CD4-positive, alpha-beta T cell treated with Interferon alpha-2 for 1 hour (primary cell): ENCODE measurements at regions not wholly inside any gene's neighbourhood (a gene's known extent, or its start where the extent isn't known, plus 50 kb on each side); places are given as distances from the start of the nearest gene placed in this dataset.
"Not testable (repeated sequence)": the region's sequence is repeated elsewhere in the genome, so short reads cannot be mapped to it uniquely, and the experiment has no call there.

Experiments used
- DNase-seq, 2 donors: peaks; one replicate each; pipeline ENCODE4 v3.0.0-alpha.2; 2020 to 2022

DNA sequence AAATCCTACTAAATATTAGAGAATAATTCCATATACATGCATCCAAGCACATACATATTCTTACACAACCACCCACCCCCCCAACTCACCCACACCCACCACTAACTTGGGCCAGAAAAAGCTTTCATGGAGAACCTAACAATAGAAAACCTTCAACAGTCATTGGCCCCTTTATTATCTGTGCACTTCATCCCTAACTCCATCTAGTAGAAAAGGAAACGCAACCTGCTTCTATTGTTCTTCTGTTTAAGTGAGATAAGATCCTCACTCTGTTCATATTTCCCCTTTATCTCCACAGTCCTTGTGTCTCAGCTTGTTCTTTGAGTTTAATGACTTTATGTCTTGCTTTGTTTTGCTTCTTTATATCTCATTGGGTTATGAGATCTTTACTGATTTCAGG, 1740.2 kb upstream of the CELF4 start:
- DNase-seq = no peak

DNA sequence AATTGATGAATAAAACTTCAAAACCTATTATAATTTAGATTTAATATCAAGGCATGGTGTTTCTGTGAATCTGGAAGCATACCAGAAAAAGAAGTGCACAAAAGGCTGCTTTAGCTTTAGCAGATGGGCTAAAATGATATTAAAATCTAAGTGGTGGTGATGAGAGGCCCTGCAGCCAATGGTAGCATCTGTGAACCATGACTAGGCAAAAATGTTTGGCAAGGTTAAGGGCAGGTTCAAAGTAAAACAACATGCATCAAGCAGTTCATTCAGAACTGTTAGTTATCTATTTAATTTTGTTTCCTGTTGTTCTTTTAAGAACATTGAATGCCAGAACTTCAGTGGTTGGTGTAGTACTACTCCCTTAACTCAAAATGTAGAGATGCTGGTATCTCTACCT, 1736.9 kb upstream of the CELF4 start:
- no peak for DNase-seq

DNA sequence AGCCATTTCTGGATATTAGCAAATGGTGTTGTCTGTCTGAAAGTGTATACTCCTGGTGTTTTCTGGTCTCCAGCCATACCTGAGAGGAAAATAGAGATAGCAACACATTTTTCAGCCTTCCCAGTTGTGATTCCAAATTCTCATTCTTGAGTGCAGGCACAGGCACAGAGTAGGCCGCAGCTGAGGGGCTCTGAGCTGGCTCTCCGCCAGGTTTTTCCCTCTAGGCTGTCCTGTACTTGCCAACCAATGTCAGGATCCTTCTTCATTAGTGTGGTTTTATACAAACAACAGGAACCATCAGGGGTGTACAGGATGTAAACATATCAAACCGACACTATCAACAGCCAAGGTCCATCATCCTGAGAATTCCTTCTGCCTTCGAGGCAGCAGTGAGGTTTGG, 1733.6 kb upstream of the CELF4 start:
- no peak for DNase-seq

DNA sequence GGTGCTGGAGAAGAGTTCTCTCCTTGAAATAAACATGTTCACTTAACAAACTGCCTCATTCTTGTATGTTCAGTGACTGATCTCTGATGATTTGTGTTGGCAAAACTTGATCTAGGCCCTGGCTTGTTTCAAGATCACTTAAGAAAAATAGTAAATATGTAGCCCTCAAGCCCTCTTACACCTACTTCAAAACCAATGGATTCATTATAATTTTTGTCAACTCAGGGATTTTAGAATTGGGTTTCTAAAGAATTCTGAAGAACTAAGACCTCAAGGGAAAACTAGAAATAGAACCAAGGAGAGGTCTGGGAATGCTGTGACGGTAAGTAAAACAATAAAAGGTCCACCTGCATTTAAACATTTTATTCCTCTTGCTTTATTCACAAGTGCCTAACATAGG, 1731.6 kb upstream of the CELF4 start:
- no peak for DNase-seq

DNA sequence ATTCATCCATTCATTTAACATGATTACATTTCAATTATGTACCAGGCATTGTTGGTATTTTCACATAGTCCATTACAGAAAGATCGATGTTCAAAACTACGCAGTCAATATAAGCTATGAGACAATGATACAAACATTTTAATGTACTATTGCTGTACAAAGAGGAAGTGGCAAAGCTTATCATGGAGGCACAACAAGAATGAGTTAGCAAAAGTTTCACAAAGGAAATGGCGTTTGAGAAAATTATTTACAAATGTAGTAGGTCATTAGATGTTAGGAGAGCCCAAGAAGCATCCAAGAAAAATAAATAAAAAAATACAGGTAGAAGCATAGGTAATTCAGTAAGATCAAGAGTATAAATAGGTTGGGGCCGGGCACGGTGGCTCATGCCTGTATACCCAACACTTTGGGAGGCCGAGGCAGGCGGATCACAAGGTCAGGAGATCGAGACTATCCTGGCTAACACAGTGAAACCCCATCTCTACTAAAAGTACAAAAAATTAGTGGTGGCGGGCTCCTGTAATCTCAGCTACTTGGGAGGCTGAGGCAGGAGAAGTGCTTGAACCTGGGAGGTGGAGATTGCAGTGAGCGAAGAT, 1730.8 kb upstream of the CELF4 start:
- no peak for DNase-seq

DNA sequence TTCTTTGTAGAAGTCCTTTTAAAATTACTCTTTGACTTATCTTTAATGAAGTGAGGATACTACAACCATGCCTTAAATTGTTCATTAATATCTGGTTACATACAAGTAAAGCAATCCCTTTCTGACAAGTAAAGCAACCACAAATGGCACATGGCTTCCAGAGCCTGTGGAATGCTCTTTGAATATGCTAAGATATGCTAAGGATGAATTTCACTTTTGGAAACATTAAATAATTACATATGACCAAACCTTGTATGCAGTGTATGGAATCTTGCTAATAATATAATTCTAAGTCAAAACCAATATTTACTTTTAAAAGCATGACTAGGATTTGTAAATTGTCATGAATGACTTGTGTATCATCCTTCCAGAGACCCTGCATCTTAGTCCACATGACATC, 1711.2 kb upstream of the CELF4 start:
- DNase-seq = no peak

DNA sequence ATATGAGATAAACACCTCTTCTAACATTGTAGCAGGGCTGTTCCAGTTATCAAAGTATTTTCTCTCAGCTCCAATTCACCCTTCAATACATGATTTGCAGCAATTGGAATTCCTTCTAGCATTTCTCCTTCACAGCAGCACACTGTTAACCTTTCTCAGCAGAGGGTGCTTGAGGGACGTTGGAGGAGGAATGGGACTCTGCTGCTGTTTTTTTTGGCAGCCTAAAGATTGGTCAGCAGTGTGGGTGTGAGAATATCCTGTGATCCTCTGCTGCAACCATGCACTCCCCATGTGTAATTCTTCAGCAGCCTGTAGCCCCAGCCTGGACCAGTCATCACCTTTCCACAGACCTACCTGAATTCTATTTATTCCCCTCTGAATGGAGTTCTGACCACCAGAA, 1708.9 kb upstream of the CELF4 start:
- DNase-seq = no peak

DNA sequence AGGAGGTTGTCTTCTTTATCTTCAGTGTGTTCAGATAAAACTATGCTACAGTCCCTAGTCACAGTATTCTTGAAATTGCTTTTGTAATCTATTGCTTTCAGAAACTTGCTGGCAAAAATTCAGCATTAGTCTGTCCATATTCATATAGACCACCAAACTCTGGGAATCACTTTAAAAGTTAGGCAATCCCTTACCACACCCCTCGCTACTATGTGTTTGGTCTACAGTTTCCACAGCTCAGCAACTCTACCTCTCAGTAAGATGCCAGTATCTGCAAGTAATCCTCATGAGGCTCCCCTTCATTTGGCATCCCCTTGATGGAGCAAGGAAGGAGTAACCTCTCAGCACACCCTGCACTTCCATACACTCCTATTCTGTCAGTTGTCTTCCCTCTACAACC, 1706.6 kb upstream of the CELF4 start:
- no peak for DNase-seq

DNA sequence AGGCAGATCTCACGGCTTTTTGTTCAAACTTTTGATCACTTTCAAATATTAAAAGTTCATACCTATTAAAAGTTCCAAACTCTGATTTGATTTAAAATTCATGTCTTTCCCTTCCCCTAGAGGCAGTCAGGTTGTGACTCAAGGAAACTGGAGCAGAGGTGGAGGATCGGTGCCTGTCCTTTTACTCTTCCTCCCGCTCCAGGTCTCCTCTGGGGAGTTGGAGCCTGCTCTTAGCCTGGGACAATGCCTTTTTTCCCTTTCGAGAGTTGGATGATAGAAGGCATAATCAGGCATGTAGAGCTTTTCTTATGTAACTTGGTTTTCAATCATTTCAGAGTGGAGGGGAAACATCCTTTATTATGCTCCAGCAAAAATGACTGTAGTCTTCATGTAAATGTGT, 1706.1 kb upstream of the CELF4 start:
- no peak for DNase-seq

DNA sequence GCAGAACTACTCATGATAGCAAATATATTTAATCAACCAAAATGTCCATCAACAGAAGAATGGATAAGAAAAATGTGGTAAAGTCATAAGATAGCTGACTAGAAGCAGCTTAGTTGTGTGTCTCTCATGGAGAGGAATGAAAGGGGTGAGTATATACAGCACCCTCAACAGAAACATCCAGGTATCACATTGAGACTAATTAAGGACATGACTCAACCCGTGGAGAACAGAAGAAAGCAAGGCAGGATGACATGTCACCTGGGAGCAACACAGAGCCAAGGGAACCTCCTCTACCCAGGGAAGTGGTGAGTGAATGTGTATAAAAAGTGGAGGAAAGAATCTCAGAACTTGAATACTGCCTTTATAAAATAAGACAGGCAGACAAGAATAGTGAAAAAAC, 1695.0 kb upstream of the CELF4 start:
- DNase-seq = no peak

DNA sequence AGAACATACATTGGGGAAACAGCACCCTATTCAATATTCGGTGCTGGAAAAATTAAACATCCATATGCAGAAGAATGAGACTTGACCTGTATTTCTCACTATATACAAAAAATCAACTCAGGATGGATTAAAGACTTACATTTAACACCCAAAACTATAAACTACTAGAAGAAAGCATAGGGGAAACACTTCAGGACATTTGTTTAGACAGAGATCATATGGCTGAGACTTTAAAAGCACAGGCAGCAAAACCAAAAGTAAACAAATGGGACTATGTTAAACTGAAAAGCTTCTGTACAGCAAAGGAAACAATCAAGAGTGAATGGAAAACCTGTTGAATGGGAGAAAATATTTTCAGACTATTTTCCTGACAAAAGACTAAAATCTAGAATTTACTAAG, 1694.1 kb upstream of the CELF4 start:
- DNase-seq = no peak

DNA sequence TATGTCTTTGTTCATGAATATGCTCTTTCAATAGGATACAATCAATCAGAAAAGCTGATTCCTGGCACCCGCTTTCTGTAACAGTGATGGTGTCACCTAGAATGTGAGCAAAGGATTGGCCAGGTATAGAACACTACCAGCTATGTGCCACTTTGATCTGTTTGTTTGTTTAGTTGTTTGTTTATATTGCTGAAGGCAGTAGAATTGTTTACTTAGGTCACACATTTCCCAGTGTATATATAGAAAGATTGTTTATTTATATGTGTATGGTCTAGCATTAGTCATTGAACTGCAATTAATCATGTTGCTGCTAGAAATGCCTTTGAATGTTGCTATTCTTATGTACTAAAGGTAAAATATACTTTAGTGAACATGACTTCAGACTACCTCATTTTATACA, 1678.6 kb upstream of the CELF4 start:
- no peak for DNase-seq

DNA sequence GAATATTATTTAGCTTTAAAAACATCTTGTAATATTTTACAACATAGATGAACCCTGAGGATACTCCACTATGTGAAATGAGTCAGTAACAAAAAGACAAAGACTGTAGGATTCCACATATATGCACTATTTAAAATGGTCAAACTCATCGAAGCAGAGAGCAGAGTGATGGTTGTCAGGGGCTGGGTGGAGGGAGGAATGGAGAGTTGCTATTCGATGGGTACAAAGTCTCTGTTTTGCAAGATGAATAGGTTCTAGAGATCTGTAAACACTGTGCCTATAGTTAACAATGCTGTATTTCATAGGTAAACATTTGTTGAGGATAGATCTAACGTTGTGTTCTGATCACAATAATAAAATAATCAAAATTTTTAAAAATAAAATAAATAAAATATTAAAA, 1675.9 kb upstream of the CELF4 start:
- no peak for DNase-seq

DNA sequence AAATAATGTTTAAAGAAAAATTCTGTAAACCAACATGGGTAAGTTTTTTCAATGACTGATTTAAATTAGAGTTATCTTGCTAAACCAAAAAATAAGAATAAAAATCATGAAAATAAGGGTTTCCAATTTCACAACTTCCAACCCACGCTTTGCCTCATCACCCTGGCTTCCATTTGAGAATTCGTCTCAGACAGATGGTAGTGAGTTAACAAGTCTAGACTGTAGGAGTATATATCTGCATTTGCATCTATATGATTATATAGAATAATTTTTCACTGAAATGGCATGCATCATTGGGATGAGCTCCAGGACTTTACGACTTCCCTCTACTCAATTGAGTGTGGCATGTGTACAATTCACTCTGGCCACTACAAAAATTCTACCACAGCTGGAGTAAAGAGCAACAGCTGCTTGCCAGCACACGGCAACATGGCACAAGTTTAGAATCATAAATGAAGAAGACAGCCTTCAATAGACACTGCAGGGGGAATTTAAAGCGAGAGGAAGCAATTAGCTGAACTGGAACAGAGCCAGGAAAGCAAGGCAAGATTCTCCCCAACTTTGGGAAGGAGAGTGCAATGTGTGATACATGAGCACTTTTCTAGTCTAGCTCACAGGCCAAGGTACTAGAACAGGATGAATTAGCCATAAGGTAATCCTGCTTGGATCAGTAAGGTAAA, 1673.5 kb upstream of the CELF4 start:
- DNase-seq = no peak

DNA sequence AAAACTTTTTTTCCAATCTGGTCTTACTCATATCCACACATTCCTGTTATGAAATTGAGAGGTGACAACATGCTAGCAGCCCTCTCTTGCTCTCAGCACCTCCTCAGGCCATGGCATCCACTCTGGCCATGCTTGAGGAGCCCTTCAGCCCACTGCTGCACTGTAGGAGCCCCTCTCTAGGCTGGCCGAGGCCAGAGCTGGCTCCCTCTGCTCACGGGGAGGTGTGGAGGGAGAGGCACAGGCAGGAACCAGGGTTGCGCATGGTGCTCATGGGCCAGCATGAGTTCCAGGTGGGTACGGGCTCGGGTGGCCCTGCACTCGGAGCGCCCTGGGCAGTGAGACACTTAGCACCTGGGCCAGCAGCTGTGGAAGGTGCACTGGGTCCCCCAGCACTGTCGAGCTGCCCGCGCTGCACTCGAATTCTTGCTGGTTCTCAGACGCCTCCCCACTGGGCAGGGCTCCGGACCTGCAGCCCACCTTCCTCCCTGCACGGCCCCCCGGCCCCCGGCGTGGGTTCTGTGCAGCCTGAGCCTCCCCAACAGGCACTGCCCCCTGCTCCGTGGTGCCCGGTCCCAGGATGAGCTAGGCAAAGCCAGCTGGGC, 1669.6 kb upstream of the CELF4 start:
- DNase-seq = no peak

DNA sequence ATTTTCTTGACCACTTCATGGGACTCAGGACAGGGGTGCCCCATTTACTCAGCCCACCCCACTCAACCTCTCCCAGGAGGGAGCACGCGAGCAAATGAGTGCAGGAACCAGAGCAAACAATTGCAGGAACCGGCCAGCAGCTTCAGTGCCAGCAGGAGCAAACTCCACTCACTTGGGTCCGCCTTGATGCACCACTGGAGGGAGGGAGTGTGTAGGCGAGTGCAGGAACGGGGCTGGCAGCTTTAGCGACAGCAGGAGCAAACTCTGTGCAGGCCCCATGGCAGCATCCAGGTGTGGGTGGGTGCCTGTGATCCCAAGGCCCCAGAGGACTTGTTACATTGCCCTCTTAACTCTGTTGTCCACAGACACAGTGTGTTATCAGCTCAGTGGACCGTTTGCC, 1667.3 kb upstream of the CELF4 start:
- no peak for DNase-seq

DNA sequence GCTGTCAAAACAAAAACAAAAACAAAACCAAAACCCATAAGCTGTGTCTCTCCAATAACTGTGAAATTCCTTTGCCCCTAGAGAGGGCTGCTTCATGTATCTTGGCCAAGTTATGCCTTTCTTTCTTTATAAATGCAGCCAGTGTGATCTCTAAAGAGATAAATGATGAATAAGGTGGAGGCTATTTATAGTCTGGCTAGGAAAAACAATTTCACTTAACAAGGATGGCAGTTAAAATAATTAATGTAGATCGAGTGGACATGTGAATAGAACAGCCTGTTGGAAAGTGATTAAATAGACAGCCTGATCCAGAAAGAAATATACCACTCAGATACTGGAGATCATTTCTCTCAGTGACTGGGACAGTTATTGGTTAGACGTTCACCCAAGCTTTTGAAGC, 1666.9 kb upstream of the CELF4 start:
- no peak for DNase-seq

DNA sequence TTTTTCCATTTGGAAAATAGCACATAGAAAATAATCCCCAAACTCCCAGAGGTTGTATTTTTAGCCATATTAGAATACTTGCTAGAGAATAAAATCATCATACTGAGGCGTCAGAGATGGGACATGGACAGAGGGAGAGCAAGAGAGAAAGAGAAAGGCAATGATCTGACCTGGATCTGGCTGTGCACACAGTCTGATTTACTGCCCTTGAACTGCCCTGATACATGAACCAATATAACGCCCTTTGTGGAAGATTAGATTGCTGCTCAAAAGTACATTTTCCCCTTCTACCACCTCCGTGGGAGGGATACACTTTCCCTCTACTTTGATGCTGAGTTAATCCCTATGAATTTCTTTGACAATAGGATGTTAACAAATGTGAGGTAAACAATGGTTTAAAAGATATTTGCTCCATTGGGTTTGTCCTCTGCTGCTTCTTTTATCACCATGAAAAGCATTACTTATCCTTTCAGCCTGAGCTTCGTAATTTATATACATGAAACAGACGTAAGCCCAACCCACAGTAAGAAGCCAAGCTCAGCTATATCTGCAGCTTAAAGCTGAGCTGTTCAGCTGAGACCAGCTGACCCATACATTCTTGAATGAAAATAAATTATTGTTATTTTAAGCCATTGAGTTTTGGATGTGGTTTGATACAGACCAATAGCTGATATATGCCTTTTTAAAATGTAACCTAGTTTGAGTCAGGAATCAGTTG, 1664.6 kb upstream of the CELF4 start:
- no peak for DNase-seq

DNA sequence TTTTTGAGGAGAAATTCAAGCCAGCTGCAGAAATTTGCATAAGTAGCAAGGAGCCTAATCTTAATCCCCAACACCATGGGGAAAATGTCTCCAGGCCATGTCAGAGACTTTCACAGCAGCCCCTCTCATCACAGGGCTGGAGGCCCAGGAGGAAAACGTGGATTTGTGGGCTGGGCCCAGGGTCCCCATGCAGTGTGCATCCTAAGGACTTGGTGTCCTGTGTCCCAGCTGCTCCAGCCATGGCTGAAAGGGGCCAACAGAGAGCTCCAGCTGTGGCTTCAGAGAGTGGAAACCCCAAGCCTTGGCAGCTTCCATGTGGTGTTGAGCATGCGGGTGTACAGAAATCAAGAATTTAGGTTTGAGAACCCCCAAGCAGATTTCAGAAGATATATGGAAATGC, 1662.2 kb upstream of the CELF4 start:
- DNase-seq = not testable (repeated sequence)

DNA sequence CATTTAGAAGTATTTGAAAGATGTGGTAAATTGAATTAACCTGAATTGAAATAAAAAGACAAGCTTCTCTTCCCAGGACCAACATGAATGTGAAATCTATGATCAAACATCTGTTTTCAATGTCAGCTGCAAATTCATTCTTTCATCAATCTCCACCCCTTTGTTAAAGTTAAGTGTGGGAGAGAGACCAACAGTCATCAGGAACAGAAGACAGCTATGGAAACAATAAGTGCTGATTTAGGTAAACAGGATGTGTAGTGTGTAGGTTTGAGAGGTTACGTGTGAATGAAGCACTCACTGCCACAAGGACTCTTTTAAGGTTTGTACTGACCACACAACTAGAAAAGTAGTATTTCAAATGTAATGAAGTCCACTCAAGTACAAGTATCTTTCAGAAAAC, 1659.8 kb upstream of the CELF4 start:
- no peak for DNase-seq

DNA sequence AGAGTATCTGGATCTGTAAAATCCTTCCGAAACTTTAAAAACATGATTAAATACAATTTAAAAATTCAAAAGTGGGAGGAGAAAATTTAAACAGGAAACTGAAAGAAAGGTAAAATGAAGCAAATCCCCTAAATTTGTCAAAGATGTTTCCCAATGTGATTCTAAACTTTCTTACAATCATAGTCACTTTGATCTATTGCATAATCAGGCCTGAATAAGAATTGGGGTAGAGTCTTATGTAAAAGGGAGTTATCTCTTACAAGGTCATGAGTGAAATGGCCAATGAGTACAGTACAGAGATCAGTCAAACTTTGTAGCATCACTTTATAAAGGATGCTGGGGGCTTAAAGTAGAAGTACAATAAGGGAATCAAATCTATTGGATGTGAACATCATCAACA, 1657.7 kb upstream of the CELF4 start:
- no peak for DNase-seq

DNA sequence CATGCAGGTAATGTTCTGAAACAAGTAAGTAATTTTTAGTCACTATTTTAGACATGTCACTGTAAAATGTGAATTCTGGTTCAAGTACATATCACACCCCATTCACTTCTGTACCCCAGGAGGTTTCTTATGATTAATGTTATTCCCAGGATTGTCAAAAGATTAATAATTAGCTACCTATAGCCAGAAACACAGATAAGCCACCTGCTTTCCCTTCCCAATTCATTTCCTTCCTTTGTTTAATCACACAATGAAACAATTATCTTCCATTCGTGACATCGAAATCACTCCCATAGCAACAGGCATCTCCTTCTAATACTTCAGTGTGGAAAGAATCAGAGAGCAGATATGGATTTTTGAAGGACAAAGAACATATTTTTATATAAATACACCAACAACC, 1650.3 kb upstream of the CELF4 start:
- DNase-seq = no peak

DNA sequence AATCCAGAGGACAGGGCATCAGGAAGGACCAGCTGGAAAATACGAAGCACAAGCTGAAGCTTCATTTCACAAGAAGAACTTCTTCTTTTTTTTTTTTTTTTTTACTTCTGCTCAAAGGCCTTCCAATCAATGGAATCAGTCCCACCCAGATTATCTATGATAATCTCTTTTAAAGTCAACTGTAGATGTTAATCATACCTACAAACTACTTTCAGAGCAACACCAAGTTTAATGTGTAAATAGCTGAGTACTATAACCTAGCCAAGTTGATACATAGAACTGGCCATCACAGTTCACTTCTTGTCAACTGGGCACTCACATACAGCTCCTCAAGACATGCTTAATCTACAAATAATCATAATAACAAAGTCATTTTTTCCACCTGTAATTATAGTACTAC, 1645.9 kb upstream of the CELF4 start:
- DNase-seq = no peak

DNA sequence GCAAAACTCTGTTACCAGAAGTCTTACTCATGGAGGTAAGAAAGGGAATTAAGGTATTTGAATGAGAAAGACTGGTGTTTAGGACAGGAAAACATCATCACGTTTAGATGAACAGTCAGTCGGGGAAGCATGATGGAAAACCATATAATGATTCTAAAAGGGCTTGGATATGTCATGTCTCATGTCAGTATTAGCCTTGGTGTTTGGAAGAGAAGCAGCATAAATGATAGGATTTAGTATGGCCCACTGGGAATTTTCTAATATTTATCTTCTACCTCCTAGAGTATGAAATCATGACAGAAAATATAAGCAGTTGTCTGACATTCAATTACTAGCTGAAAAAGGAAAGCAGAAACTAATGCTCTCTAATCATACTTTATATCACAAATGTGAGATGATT, 1643.6 kb upstream of the CELF4 start:
- no peak for DNase-seq
